MCF 10A (cell line): ENCODE measurements at regions not wholly inside any gene's neighbourhood (a gene's known extent, or its start where the extent isn't known, plus 50 kb on each side); places are given as distances from the start of the nearest gene placed in this dataset.

ENCODE experiments used
- BruUV-seq: library from RNA; stranded (reverse); fragments of 400-500 nt; replicated peaks from 2 replicates; lab custom pipeline; 2021; lab: Mats Ljungman, UMichigan
- CTCF ChIA-PET: fragments of 300-600 bp; sonication (Branson Sonifier 250); formaldehyde crosslinking; extraction: SDS; loops from one replicate; lab custom pipeline; 2021; ENCODE audit warnings: antibody characterized with exemption, inconsistent platforms; lab: Yijun Ruan, JAX
- POLR2A ChIA-PET: fragments of 300-600, 350-650 bp; sonication (Branson Sonifier 250); formaldehyde crosslinking; extraction: SDS; loops from one replicate; lab custom pipeline; 2020; ENCODE audit warnings: antibody characterized with exemption, inconsistent platforms; lab: Yijun Ruan, JAX
- DNase-seq: peaks from one replicate; pipeline ENCODE4 v3.0.0-alpha.2; 2018; ENCODE audit not compliant: unreplicated experiment
- H3K27ac Mint-ChIP-seq: one replicate; pipeline ENCODE4 v1.8.0; 2022; ENCODE audit warnings: mild to moderate bottlenecking, low read depth, mixed read lengths; ENCODE audit not compliant: unreplicated experiment
- H3K27me3 Mint-ChIP-seq: one replicate; pipeline ENCODE4 v1.8.0; 2022; ENCODE audit warnings: mixed read lengths; ENCODE audit not compliant: insufficient read depth, unreplicated experiment
- H3K36me3 Mint-ChIP-seq: one replicate; pipeline ENCODE4 v1.8.0; 2022; ENCODE audit warnings: mild to moderate bottlenecking, moderate library complexity, mixed read lengths; ENCODE audit not compliant: insufficient read depth, unreplicated experiment
- H3K4me1 Mint-ChIP-seq: one replicate; pipeline ENCODE4 v1.8.0; 2022; ENCODE audit warnings: mixed read lengths; ENCODE audit not compliant: insufficient read depth, unreplicated experiment
- H3K4me3 Mint-ChIP-seq: one replicate; pipeline ENCODE4 v1.8.0; 2022; ENCODE audit warnings: mild to moderate bottlenecking, moderate library complexity, mixed read lengths; ENCODE audit not compliant: unreplicated experiment
- H3K9me3 Mint-ChIP-seq: one replicate; pipeline ENCODE4 v1.8.0; 2022; ENCODE audit warnings: mixed read lengths; ENCODE audit not compliant: unreplicated experiment
- intact Hi-C: fragments of 100-400 bp; cut with micrococcal nuclease; formaldehyde crosslinking; loops from 2 replicates; pipeline ENCODE4 v1.14.1; 2022
- TF ChIP-seq, protein P1 (sequence below): fragments of 200-600 bp; IDR thresholded peaks from one replicate; pipeline ENCODE4 v1.8.0; 2022; ENCODE audit warnings: antibody characterized with exemption, mild to moderate bottlenecking; ENCODE audit not compliant: unreplicated experiment

DNA sequence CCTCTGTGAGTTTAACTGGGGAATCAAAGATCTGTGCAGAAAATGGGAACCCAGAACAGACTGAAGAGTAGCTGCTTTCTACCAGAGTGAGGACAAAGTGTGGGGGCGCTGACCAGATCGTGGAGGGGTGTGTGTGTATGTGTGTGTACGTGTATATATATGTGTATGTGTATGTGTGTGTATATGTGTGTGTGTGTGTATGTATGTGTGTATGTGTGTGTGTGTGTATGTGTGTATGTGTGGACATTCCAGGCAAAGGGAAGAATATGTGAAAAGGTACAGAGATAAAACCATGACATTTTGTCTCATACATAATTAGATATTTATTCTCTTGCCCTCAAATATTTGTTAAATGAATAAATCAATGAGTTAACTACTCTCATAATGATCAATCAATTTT lies 54.9 kb upstream of the DPPA4 start:
- Mint-ChIP-seq H3K27me3 (no peaks in the 10 kb centered on the region), H3K36me3 (no peaks in the 10 kb centered on the region), H3K9me3 (no peaks in the 10 kb centered on the region), H3K27ac (no peak overlapping the region), H3K4me1 (no peaks in the 10 kb centered on the region), H3K4me3 (no peak overlapping the region)
- no peak for DNase-seq
- no TSS peak for BruUV-seq
- ChIA-PET POLR2A (interaction anchor here (1.0 kb wide), 1 partner anchor 25 kb away, joined by 3 read pairs; no protein-coding TSS in a partner anchor), CTCF (interaction anchor here (0.6 kb wide), 1 partner anchor 187 kb away, joined by 3 read pairs; no protein-coding TSS in a partner anchor)
- TF ChIP-seq, protein P1, sequence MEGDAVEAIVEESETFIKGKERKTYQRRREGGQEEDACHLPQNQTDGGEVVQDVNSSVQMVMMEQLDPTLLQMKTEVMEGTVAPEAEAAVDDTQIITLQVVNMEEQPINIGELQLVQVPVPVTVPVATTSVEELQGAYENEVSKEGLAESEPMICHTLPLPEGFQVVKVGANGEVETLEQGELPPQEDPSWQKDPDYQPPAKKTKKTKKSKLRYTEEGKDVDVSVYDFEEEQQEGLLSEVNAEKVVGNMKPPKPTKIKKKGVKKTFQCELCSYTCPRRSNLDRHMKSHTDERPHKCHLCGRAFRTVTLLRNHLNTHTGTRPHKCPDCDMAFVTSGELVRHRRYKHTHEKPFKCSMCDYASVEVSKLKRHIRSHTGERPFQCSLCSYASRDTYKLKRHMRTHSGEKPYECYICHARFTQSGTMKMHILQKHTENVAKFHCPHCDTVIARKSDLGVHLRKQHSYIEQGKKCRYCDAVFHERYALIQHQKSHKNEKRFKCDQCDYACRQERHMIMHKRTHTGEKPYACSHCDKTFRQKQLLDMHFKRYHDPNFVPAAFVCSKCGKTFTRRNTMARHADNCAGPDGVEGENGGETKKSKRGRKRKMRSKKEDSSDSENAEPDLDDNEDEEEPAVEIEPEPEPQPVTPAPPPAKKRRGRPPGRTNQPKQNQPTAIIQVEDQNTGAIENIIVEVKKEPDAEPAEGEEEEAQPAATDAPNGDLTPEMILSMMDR: no peak
- intact Hi-C loops: no loop called here

GRCh38 chr3:109387621-109388020 lies 50.3 kb upstream of the DPPA4 start:
- H3K4me1 Mint-ChIP-seq: no peaks in the 10 kb centered on the region
- BruUV-seq: no TSS peak
- intact Hi-C loops: no loop called here
- TF ChIP-seq, protein P1: no peak
- POLR2A ChIA-PET: no interaction called here
- DNase-seq: no peak
- H3K36me3 Mint-ChIP-seq: no peaks in the 10 kb centered on the region
- CTCF ChIA-PET: interaction anchor here (0.6 to 1.5 kb wide), 3 partner anchors 22 to 292 kb away, joined by 3 to 4 read pairs (median 3); no protein-coding TSS in a partner anchor
- H3K27ac Mint-ChIP-seq: no peak overlapping the region
- no peak overlapping the region for H3K4me3 Mint-ChIP-seq
- H3K27me3 Mint-ChIP-seq: no peaks in the 10 kb centered on the region
- H3K9me3 Mint-ChIP-seq: no peaks in the 10 kb centered on the region

- Mint-ChIP-seq H3K4me1 (no peaks in the 10 kb centered on the region), H3K27ac (no peak overlapping the region), H3K36me3 (no peaks in the 10 kb centered on the region), H3K4me3 (no peak overlapping the region), H3K9me3 (no peaks in the 10 kb centered on the region), H3K27me3 (no peaks in the 10 kb centered on the region)
- no TSS peak for BruUV-seq
- intact Hi-C loops: no loop called here
- ChIA-PET POLR2A (no interaction called here), CTCF (interaction anchor here (0.5 to 1.5 kb wide), 4 partner anchors 8 to 293 kb away, joined by 3 to 4 read pairs (median 3); no protein-coding TSS in a partner anchor)
- TF ChIP-seq, protein P1: no peak
- DNase-seq: no peak
Measured at GRCh38 chr3:109387201-109387600, 49.9 kb upstream of the DPPA4 start.
